ENCODE measurements at regions not wholly inside any gene's neighbourhood (a gene's known extent, or its start where the extent isn't known, plus 50 kb on each side); places are given as distances from the start of the nearest gene placed in this dataset.
"Not testable (repeated sequence)": the region's sequence is repeated elsewhere in the genome, so short reads cannot be mapped to it uniquely, and the experiment has no call there.

DNA sequence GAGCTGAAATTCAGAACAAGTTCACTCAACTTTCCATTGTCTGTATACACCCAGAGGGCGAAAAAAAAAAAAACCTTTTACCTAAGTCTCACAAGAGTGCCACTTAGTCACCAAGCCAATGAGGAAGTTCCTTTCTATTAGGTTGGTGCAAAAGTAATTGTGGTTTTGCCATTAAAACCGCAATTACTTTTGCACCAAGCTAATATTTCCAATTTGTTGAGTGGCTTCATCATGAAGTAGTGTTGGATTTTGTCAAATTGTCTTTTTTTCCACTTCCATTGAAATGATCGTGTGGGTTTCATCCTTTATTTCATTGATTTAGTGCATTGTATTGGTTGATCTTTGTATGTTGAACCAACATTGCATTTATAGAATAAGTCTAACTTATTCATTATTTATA lies 253.9 kb downstream of the ZIC4 start:
- FAIRE-seq = no peak

DNA sequence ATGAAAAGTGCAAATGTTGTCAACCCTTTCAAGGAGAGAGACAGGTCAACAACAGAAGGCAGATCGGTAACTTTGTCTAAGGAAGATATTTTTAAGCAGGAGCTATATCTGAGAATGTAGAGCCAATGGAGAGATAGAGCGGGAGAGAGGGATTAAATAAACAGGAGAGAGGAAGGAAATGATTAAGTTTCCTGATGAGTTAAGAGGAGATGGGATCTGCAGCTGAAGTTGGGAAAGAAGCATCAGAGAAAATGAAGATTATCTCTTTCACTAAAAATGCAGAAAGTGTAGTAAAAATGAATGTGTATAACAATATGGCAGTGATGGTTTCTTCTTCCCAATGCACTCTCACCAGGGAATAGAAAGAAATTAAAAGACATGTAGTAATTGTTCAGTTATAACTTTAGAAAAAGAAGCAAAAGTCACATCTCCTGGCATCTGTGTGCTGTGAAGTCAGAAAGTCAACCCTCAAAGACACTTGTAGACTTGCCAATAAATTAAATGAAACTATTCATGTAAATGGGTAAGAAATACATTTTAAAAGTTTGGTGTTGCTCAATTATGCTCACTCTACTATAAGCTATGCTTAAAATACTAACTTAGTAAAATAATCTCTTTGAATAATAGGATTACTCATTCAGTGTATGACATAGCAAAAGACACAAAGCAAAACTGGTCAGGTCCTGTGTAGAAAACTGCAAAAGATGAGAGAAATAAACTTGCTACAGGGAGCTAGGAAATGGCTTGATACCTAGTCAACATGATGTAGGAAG lies 264.6 kb downstream of the ZIC4 start:
- no peak for FAIRE-seq

GRCh38 chr3:147139341-147139740 lies 267.0 kb downstream of the ZIC4 start:
- FAIRE-seq = no peak

GRCh38 chr3:147132168-147132567 lies 274.2 kb downstream of the ZIC4 start:
- no peak for FAIRE-seq

GRCh38 chr3:147130461-147130860 lies 275.9 kb downstream of the ZIC4 start:
- FAIRE-seq = peak; percentile 80

DNA sequence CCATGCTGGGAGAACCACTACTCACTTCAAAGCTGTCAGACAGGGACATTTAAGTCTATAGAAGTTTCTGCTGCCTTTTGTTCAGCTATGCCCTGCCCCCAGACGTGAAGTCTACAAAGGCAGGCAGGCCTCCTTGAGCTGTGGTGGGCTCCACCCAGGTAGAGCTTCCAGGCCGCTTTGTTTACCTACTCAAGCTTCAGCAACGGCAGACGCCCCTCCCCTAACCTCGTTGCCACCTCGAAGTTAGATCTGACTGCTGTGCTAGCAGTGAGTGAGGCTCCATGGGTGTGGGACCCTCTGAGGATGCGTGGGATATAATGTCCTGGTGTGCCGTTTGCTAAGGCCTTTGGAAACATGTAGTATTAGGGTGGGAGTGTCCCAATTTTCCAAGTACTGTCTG lies 276.7 kb downstream of the ZIC4 start:
- FAIRE-seq = no peak

- FAIRE-seq = no peak
These were observed 284.0 kb downstream of the ZIC4 start for GRCh38 chr3:147122350-147122749.

DNA sequence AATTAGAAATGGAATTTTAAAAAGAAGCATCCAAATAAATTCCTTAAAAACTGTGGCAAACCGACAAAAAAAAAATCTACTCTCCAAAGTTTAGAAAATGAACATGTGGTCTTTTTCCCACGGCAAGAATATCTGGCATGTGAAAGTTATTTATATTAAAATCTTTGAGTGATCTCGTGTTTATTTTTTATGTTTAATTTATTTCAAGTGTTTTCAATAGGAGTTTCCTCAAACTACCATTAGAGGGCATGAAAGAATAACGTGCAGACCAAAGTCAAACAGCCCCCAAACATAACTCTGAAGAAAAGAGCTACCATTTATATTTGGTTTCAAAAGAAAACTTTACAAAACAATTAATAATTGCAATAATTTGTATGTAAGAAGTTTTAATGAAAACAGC lies 286.4 kb downstream of the ZIC4 start:
- FAIRE-seq = peak; percentile 92

DNA sequence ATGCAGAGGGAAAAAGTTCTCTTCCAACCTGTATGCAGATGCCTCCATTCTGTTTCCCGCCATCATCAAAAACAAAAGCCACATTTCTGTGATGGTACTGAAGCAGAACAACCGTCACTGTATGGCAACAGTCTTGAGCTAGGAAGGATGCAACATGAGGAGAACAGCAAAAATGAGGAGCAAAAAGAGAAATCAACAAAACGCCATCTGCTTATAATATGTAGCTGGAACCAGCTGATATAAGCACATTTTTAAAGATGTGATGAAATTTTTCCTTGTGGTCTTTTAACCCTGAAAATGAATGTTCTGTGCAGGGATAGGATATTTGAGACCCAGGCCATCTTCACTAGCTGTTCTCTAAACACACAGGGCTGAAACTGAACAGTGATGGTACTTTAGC lies 287.0 kb downstream of the ZIC4 start:
- no peak for FAIRE-seq

DNA sequence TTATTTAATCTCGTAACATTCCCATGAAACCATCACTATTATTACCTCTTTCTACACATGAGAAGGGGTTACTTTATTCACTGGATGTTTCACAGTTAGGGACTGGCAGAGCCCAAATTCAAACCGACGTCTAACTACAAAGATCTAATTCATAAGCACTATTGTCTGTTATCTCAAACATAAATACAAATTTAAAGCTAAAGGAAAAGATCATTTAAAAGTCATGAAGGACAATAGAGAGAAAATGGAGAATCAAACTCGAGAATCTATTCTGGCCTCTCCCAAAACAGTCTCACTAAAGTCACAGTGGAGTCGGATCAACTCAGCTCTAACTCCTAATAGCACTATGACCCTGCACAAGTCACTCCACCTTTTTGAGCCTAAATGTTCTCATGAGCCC lies 287.7 kb downstream of the ZIC4 start:
- no peak for FAIRE-seq

DNA sequence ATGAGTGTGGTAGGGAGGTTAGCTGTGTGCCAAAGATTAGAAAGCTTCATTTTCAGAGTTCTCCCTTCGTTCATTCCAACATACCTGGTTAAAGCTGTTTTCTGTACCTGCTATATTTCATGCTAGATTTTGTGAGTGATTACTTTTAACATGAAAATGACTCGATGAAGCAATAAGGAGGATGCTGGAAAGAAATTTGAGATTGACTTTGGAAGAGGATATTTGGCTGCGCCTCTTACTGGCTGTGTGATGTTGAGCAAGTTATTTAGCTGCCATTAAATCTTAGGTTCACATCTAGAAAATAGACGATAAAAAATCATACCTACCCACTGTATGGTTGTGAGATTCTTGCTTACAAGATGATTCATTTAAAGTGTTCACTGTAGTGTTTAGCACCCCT lies 288.7 kb downstream of the ZIC4 start:
- FAIRE-seq = no peak

DNA sequence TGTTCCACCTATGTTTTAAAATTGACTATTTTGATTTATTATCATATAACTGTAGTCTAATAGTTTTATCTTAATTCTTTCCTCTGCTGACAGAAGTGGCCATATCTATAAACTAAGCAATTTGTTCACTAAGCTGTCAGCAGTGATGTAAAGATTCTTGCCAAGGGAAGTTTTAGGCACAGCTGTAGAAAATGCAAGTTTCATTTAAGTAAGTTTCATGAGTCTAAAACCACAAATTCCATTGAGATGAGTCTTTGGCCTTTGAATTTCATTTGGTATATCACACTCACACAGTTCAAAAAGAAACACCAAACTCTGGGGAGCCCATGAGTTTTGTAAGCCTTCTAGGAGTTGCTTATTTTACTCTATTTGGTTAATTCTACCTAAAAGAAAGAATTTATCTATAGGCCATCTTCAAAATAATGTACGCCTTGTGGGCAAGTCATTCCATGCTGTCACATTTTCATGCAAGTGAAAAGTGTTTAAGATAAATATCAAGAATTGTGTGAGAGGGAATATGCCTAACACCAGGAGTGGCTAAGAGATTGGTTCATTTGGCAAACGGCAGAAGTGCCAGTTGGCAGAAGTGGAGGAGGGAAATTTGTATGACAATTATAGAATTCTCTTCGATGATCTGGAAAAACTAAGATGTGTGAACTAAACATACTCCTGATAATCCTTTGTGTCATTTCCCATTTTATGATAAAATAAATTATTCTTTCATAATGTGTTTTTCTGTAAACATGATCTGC lies 292.9 kb downstream of the ZIC4 start:
- no peak for FAIRE-seq

DNA sequence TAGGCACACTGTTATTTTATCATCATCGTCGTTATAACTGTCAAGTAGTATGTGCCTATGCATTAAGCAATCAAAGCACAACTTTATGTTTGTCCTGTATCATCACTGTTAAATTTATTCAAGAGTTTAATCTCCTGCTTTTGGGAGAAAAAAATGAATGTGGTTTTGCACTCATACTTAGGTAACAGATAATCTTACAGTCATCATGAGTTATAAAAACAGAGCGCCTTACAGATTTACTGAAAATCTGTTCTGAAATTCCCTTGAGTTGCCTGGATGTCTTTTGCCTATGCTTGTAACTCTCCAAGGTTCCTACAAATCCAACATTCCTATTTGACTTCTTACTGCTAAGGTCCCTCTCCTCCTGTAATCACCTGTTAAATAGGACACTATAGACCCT lies 307.3 kb downstream of the ZIC4 start:
- no peak for FAIRE-seq

GRCh38 chr3:147090461-147090860 lies 315.9 kb downstream of the ZIC4 start:
- FAIRE-seq = no peak

GRCh38 chr3:147089286-147089685 lies 317.1 kb downstream of the ZIC4 start:
- FAIRE-seq = no peak

DNA sequence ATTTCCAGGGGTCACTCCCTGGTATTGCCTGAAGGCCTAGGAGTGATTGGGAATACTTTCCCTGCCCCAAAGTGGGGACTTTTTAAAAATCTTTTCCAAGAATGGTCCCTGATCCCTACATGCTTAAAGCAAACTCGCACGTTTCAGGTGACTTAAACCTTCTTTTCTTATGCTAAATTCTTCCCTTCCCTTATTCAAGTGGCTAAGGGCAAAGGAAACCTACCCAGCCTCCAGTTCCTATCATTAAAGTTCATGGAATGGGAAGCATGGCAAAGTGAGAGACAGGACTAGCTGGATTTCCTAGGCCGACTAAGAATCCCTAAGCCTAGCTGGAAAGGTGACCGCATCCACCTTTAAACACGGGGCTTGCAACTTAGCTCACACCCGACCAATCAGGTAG lies 346.8 kb downstream of the ZIC4 start:
- FAIRE-seq = not testable (repeated sequence)

DNA sequence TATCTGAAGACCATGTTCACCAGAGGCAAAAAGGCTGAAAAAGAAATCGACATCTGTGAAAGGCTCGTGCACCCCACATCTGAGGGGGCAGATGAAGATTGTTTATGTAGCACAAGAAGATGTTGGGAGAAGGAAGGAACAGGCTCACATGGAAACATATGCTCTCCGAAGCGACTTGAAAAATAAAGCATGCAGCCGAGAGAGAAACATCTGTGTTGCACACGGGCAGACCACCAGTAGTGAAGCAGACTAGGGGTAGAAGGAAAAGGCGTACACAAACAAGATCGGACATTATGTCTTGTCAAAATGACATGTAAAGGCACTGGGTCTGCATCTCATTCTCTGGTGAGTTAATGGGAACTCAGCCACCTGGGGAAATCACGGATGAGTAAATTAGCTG lies 356.5 kb downstream of the ZIC4 start:
- FAIRE-seq = no peak

- peak; percentile 66 for FAIRE-seq
These were observed 357.0 kb downstream of the ZIC4 start for GRCh38 chr3:147049305-147049704.

DNA sequence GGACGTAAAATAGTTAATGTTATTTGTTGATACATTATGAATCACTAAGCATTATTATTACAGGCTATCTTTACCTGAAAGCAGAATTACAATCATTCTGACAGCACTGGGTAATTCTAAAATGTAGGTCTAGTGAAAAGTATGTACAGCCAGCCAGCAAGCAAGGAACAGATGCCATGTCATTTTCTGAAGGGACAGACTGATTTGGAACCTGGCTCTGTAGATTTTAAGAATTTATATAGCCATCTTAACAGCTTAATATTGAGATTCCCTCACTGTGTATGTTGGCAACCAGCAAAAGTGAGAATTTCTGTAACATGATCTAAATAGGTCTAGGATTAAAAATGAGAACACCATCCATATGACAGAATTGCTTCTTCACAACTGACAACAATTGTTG lies 359.4 kb downstream of the ZIC4 start:
- no peak for FAIRE-seq

DNA sequence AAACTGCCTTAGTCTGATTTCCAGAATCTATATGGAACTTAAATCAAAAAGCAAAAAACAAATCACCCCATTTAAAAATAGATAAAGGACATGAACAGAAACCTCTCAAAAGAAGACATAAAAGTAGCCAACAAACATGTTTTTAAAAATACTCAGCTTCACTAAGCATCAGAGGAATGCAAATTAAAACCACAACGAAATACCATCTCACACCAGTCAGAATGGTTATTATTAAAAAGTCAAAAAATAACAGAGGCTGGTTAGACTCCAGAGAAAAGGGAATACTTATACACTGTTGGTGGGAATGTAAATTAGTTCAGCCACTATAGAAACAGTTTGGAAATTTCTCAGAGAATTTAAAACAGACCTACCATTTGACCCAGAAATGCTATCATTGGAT lies 367.9 kb downstream of the ZIC4 start:
- no peak for FAIRE-seq

DNA sequence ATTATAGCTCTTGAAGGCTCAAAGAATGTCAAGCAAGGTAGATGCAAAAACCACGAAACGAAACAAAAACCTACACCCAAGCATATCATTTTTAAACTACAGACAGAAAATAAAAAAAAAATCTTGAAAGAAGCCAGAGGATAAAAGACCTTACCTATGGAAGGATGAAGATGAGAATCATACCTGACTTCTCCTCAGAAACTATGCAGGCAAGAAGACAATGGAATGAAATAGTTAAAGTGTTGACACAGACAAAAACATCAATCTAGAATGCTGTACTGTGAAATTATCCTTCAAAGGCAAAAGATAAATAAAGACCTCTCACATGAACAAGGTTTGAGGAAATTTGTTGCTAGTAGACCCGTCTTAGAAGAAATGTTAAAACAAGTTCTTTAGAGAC lies 372.0 kb downstream of the ZIC4 start:
- no peak for FAIRE-seq

DNA sequence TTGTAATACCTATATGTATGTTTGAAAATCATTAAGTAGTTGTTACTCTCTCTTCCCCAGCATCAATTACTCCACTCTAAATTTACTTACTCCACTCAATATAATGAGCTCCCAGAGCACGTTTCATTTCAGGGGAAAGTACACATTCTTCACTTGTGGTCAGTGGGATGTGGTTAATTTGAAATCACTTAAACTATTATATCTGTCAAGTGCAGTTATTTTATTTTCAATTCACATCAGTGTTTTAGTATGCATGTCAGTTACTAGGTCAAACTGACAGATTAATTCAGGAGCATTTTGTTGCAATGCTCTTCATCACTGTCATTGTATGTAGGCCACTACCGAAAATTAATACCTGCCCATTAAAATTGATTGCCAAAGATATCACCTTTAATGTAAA lies 376.1 kb downstream of the ZIC4 start:
- no peak for FAIRE-seq

- no peak for FAIRE-seq
These were observed 391.0 kb downstream of the ZIC4 start for GRCh38 chr3:147015334-147015733.

GRCh38 chr3:147008886-147009285 lies 397.5 kb downstream of the ZIC4 start:
- no peak for FAIRE-seq

GRCh38 chr3:147008458-147008857 lies 397.9 kb downstream of the ZIC4 start:
- FAIRE-seq = no peak

All from endometrium (tissue), 2 donors.